Activated CD4-positive, alpha-beta T cell treated with anti-CD3 and anti-CD28 coated beads for 48 hours (primary cell): ENCODE measurements at regions not wholly inside any gene's neighbourhood (a gene's known extent, or its start where the extent isn't known, plus 50 kb on each side); places are given as distances from the start of the nearest gene placed in this dataset.
"Not testable (repeated sequence)": the region's sequence is repeated elsewhere in the genome, so short reads cannot be mapped to it uniquely, and the experiment has no call there.

Experiments
- DNase-seq: peaks from one replicate; pipeline ENCODE4 v3.0.0-alpha.2; 2020

DNA sequence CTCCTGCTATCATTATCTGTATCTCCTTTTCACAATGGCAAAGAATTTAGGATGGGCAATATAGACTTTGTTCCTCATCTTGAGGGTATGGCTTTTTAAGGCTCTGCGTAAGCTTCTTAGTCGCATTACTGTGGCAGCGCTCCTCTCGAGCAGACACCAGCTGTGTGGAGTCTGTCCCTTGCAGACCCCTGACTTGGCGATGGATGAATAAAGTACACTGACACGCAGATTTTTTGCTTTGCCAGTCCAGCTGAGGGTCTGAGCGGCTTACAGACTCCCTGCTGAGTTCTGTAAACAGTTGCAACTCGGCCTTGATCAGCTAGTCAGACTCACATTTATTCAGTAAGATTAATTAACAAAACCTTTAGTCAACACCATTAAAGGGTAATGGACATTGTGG, 390.0 kb upstream of the CNTN5 start:
- no peak for DNase-seq

- DNase-seq, result no peak
These were observed 363.0 kb upstream of the CNTN5 start for GRCh38 chr11:98657711-98658110.

DNA sequence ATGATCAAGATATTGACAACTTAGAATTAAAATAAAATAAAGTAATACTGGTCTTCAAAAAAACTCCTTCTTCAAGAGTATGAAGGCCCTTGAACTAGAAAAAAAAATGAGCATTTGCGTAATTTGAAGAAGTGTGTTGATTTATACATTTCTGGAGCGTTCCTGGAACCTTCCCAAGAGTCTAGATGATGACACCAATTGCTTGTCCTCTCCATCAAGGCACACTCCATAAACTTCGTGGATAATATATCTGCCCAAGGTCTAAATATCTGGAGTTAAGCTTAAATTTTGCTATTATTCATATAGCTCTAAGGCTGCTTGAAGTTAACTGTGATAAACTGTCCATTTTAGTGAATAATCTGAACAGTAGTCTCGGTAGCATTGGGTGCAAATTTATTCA, 361.3 kb upstream of the CNTN5 start:
- no peak for DNase-seq

GRCh38 chr11:98674390-98674789, 346.4 kb upstream of the CNTN5 start:
- DNase-seq, result no peak

GRCh38 chr11:98679673-98680072, 341.1 kb upstream of the CNTN5 start:
- DNase-seq, result no peak

DNA sequence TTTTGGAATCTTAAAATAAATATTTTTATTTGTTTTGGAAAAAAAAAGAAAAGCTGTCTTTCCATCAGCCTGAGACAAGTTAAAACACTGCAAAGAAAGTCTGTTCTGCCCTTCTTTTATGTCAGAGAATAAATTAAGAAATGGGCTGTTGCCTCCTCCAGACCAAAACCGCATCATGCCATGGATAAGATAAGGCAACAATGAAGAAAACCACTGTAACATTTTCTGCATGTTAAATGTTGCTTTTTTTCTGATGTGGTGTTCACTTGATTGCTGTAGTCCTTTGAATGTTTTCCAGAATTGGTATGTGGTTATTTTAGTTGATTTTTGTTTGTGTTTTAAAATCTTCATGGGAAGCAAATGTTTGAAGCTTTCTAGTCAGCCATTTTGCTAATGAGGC, 319.2 kb upstream of the CNTN5 start:
- no peak for DNase-seq

- no peak for DNase-seq
These were observed 316.8 kb upstream of the CNTN5 start for GRCh38 chr11:98703779-98704556.

DNA sequence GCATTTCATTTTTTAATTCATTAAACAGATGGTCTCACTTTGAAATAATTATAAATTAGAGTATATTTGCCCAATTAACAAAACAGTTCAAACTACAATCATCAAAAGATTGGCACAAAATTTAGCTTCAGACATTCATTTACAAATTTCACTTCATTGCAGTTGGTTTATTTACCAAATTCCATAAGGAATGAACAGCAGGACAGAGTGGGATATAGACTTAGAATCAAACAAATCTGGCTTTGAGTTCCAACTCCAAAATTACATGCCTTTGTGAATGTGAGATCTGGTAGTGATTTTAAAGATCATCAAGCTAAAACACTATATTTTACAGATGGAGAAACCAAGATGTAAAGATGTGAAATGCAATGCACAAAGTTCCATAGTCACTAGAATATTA, 310.7 kb upstream of the CNTN5 start:
- no peak for DNase-seq

- DNase-seq, result no peak
These were observed 309.8 kb upstream of the CNTN5 start for GRCh38 chr11:98710986-98711385.

GRCh38 chr11:98720951-98721350, 299.8 kb upstream of the CNTN5 start:
- no peak for DNase-seq

GRCh38 chr11:98725471-98725870, 295.3 kb upstream of the CNTN5 start:
- no peak for DNase-seq

DNA sequence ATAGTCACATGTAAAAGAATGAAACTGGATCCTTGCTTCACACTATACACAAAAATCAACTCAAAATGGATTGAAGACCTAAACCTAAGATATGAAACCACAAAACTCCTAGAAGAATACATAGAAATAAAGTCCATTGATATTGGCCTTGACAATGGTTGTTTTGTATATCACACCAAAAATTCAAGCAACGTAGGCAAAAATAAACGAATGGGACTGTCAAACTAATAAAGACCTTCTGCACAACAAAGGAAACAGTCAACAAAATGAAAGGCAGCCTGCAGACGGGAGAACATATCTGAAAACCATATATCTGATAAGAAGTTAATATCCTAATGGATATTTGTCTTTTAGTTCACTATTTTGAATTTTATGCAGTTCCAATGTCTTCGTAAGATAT, 292.3 kb upstream of the CNTN5 start:
- DNase-seq, result no peak

GRCh38 chr11:98729118-98729517, 291.6 kb upstream of the CNTN5 start:
- DNase-seq, result no peak

DNA sequence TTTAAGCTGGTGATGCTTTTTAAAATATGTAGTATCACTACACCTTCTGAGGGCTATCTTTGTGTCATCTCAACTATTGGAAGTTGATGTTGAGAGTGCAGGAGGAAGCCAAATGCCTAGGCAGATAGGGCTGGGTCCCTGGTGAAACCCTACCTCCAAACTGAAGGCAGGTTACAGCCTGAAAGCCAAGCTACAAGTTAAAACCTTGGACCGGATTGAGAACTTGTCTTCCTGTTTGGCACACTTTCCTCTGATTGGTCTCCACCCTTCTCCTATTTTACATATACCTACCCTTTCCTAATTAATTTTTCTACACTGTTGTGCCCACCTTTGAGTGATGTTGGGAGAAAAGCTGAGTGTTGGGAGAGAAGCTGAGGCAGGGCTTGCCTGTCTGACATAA, 287.8 kb upstream of the CNTN5 start:
- no peak for DNase-seq

GRCh38 chr11:98733378-98733777, 287.4 kb upstream of the CNTN5 start:
- not testable (repeated sequence) for DNase-seq

GRCh38 chr11:98734686-98735085, 286.1 kb upstream of the CNTN5 start:
- DNase-seq, result no peak

DNA sequence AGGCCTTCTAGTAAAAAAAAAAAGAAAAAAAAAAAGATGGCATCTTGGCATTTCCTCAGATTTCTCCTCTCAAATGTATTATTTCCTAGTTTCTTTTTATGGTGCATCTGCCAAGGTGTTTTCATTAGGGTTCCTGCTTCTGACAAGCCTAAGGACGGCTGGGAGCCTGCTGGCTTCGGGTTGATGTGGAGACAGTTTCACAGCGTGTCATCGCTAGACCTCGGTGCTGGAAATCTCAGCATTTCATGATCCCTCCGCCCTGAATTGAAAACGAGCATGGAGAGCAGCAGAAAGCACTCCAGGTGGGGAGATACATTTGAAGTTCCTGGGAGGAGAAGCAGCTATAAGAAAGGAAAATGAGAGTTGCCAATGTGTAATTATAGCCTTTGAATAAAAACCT, 283.9 kb upstream of the CNTN5 start:
- no peak for DNase-seq

GRCh38 chr11:98740321-98740720, 280.4 kb upstream of the CNTN5 start:
- no peak for DNase-seq

GRCh38 chr11:98763446-98763845, 257.3 kb upstream of the CNTN5 start:
- DNase-seq, result not testable (repeated sequence)

- DNase-seq, result no peak
These were observed 253.8 kb upstream of the CNTN5 start for GRCh38 chr11:98766903-98767302.

GRCh38 chr11:98770046-98770445, 250.7 kb upstream of the CNTN5 start:
- not testable (repeated sequence) for DNase-seq

- no peak for DNase-seq
These were observed 249.0 kb upstream of the CNTN5 start for GRCh38 chr11:98771791-98772190.

- DNase-seq, result no peak
These were observed 247.9 kb upstream of the CNTN5 start for GRCh38 chr11:98772893-98773292.

DNA sequence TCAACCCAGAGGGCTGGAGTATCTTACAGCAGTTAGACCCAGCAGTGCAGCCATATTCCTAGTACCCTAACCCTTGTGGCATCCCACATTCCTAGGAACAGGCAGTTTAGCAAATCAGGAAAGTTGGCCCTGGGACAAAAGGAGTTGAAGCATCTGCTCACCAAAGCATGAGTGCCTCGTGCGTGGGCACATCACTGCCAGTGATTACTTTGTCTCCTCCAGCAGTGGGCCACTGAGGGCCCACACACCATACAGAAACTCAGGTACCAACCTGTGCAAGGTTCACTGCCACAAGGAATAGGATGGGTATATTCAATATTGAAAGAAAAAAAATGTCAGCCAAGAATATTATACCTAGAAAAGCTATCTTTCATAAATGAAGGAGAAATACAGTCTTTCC, 227.5 kb upstream of the CNTN5 start:
- no peak for DNase-seq

DNA sequence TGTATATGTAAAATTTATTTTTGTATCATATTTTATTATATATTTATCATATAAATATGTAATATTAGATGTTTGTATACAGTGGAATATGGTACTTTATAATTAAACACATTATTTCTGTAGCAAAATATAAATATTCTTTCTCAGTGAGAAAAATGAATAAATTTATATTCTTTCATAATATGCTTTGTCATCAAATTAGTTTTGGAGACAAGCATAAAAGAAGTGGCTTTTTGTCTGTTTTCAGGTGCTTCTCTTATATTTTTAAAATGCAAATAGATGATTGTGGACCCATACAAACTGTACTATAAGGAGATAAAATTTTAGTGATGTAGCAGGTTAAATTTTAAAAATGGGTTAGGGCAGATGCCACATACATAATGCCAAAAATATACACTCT, 222.4 kb upstream of the CNTN5 start:
- DNase-seq, result no peak
